T-helper 2 cell (primary cell): ENCODE measurements at regions not wholly inside any gene's neighbourhood (a gene's known extent, or its start where the extent isn't known, plus 50 kb on each side); places are given as distances from the start of the nearest gene placed in this dataset.
"Not testable (repeated sequence)": the region's sequence is repeated elsewhere in the genome, so short reads cannot be mapped to it uniquely, and the experiment has no call there.

Experiments
- DNase-seq, 5 experiments: peaks; one replicate each; pipeline versions ENCODE4 v3.0.0 to v3.0.0-alpha.2; 2012 to 2022

- no peak for DNase-seq
Observed at GRCh38 chr2:231644426-231644825, 51.8 kb downstream of the TEX44 start.

GRCh38 chr2:231646476-231646875 lies 53.8 kb downstream of the TEX44 start:
- DNase-seq: no peak

- peak in 3 of 5 experiments; percentile 32 to 45 (median 42) for DNase-seq
Observed at GRCh38 chr2:231648579-231649174, 56.0 kb downstream of the TEX44 start.

GRCh38 chr2:231651561-231651960 lies 56.8 kb upstream of the PTMA start:
- not testable (repeated sequence) for DNase-seq

GRCh38 chr2:231655488-231655887 lies 52.8 kb upstream of the PTMA start:
- no peak for DNase-seq

GRCh38 chr2:231655894-231656293 lies 52.4 kb upstream of the PTMA start:
- no peak for DNase-seq
